ENCODE measurements at regions not wholly inside any gene's neighbourhood (a gene's known extent, or its start where the extent isn't known, plus 50 kb on each side); places are given as distances from the start of the nearest gene placed in this dataset.

GRCh38 chr5:131019601-131020315 lies 145.3 kb downstream of the HINT1 start:
- Histone ChIP-seq H3K36me3 (ENCODE audit: control insufficient read depth in 2 of 2, insufficient read depth in 1 of 2, low read length in 2 of 2) (no peaks in the 10 kb centered on the region), H3K9me3 (ENCODE audit: control insufficient read depth, insufficient read depth, low read depth, low read length) (no peaks in the 10 kb centered on the region), H3K4me3 (ENCODE audit: low read depth, low read length) (no peak overlapping the region), H3K4me1 (ENCODE audit: control insufficient read depth, insufficient read depth, low read length) (no peaks in the 10 kb centered on the region), H3K27ac (ENCODE audit: extremely low read depth, low read depth, low read length) (no peak overlapping the region)
- ChIA-PET POLR2A (no interaction called here), CTCF (interaction anchor here (0.7 kb wide), 1 partner anchor 20 kb away, joined by 4 read pairs; no protein-coding TSS in a partner anchor)
- TF ChIP-seq KLF1 (tag by site-specific recombination; IDR thresholded peaks at IDR 0.05): peak; percentile 66
- TF ChIP-seq ZBTB6 (tag by site-specific recombination; IDR thresholded peaks at IDR 0.05): no peak
- no peak for TF ChIP-seq ZNF501 (tag by site-specific recombination; IDR thresholded peaks at IDR 0.05)
- TF ChIP-seq BCL6B (tag by site-specific recombination; IDR thresholded peaks at IDR 0.05): no peak

GRCh38 chr5:131019111-131019510 lies 145.9 kb downstream of the HINT1 start:
- no peak overlapping the region for H3K27ac ChIP-seq (ENCODE audit: extremely low read depth, low read depth, low read length)
- TF ChIP-seq ZBTB44 (tag by site-specific recombination; IDR thresholded peaks at IDR 0.05): no peak
- TF ChIP-seq AEBP2 (tag by site-specific recombination; IDR thresholded peaks at IDR 0.05; ENCODE audit: borderline replicate concordance): no peak
- H3K4me1 ChIP-seq (ENCODE audit: control insufficient read depth, insufficient read depth, low read length): no peaks in the 10 kb centered on the region
- POLR2A ChIA-PET: no interaction called here
- CTCF ChIA-PET: no interaction called here
- no peaks in the 10 kb centered on the region for H3K36me3 ChIP-seq (ENCODE audit: control insufficient read depth in 2 of 2, insufficient read depth in 1 of 2, low read length in 2 of 2)
- no peak overlapping the region for H3K4me3 ChIP-seq (ENCODE audit: low read depth, low read length)
- H3K9me3 ChIP-seq (ENCODE audit: control insufficient read depth, insufficient read depth, low read depth, low read length): no peaks in the 10 kb centered on the region

GRCh38 chr5:131008329-131008728 lies 156.7 kb downstream of the HINT1 start:
- POLR2A ChIA-PET: no interaction called here
- Histone ChIP-seq H3K36me3 (ENCODE audit: control insufficient read depth in 2 of 2, insufficient read depth in 1 of 2, low read length in 2 of 2) (no peaks in the 10 kb centered on the region), H3K4me1 (ENCODE audit: control insufficient read depth, insufficient read depth, low read length) (no peaks in the 10 kb centered on the region), H3K27ac (ENCODE audit: extremely low read depth, low read depth, low read length) (no peak overlapping the region), H3K9me3 (ENCODE audit: control insufficient read depth, insufficient read depth, low read depth, low read length) (no peaks in the 10 kb centered on the region), H3K4me3 (ENCODE audit: low read depth, low read length) (no peak overlapping the region)
- TF ChIP-seq HOXA7 (CRISPR knock-in tag; IDR thresholded peaks at IDR 0.05; ENCODE audit: borderline replicate concordance) (no peak), ZNF18 (tag by site-specific recombination; IDR thresholded peaks at IDR 0.05) (no peak), SCRT2 (tag by site-specific recombination; IDR thresholded peaks at IDR 0.05) (no peak), ZNF785 (tag by site-specific recombination; IDR thresholded peaks at IDR 0.05) (no peak), ZNF404 (tag by site-specific recombination; IDR thresholded peaks at IDR 0.05) (no peak), ZNF112 (tag by site-specific recombination; IDR thresholded peaks at IDR 0.05) (no peak), GLIS1 (tag by site-specific recombination; IDR thresholded peaks at IDR 0.05) (no peak), MYNN (tag by site-specific recombination; IDR thresholded peaks at IDR 0.05; ENCODE audit: borderline replicate concordance) (no peak), GLI2 (tag by site-specific recombination; IDR thresholded peaks at IDR 0.05; ENCODE audit: borderline replicate concordance, low read depth) (no peak), KLF9 (tag by site-specific recombination; IDR thresholded peaks at IDR 0.05; ENCODE audit: low read depth) (no peak)
- CTCF ChIA-PET: no interaction called here
